ENCODE measurements at regions not wholly inside any gene's neighbourhood (a gene's known extent, or its start where the extent isn't known, plus 50 kb on each side); places are given as distances from the start of the nearest gene placed in this dataset.

DNA sequence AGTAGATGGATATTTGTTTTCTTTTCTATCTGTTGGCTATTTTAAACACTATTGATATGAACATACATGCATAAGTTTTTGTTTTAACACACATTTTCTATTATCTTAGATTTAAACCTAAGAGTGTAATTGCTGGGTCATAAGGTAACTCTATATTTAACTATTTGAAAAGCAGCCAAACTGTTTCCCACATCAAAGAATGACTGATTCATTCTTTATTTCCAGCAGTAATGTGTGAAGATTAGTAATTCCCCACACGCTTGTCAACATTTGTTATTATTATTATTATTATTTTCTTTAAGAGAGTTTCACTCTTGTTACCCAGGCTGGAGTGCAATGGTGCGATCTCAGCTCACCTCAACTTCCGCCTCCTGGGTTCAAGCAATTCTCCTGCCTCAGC is 1495.8 kb downstream of the EFNA5 start:
- no peak for DNase-seq (ENCODE audit: low read depth, low spot score)
- TF ChIP-seq, protein P1, sequence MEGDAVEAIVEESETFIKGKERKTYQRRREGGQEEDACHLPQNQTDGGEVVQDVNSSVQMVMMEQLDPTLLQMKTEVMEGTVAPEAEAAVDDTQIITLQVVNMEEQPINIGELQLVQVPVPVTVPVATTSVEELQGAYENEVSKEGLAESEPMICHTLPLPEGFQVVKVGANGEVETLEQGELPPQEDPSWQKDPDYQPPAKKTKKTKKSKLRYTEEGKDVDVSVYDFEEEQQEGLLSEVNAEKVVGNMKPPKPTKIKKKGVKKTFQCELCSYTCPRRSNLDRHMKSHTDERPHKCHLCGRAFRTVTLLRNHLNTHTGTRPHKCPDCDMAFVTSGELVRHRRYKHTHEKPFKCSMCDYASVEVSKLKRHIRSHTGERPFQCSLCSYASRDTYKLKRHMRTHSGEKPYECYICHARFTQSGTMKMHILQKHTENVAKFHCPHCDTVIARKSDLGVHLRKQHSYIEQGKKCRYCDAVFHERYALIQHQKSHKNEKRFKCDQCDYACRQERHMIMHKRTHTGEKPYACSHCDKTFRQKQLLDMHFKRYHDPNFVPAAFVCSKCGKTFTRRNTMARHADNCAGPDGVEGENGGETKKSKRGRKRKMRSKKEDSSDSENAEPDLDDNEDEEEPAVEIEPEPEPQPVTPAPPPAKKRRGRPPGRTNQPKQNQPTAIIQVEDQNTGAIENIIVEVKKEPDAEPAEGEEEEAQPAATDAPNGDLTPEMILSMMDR (IDR thresholded peaks at IDR 0.05; ENCODE audit: low read depth, low read length), result no peak
- in situ Hi-C loops (cut with HindIII; ENCODE audit: low sequenced_read_pairs), result no loop called here
- no peak overlapping the region for H3K4me3 ChIP-seq (ENCODE audit: low read depth, low read length)

DNA sequence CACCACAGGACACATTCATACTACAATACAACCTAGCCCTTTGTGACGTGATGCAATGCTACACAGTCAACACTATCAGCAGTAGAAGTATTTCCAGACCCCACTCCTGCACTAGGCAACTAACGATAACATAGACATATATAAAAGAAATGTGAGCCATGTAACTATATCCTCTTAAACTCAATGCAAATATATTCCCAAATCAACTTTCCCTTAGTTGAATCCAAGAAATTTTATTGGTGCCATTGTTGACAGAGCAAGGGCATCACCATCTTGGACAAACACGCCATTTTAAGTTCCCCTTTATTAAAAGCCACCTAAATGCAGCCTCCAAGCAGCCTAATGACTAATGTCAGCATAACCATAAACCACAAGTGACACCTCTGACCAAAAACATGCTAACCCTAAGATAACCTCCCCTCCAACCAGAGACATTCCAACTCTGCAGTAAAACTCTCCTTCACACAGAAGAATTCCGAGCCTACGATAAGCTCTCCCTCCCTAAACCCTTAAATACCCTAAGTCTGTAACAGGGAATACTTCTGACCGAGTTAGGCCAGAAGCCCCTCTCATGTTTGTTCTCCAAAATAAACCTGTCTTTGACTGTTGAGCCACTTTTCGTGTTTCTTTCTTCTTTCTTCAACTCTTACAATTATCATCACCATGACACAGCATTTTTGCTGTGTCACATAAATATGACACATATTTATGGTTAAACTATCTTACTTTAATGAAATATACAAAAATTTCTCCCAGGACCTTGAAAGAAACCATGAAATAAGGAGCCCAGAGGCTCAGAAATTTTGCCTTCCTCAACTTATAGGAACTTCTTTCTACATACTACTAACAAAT is 1497.8 kb downstream of the EFNA5 start:
- in situ Hi-C loops (cut with HindIII; ENCODE audit: low sequenced_read_pairs), result no loop called here
- peak; percentile 14 for DNase-seq (ENCODE audit: low read depth, low spot score)

DNA sequence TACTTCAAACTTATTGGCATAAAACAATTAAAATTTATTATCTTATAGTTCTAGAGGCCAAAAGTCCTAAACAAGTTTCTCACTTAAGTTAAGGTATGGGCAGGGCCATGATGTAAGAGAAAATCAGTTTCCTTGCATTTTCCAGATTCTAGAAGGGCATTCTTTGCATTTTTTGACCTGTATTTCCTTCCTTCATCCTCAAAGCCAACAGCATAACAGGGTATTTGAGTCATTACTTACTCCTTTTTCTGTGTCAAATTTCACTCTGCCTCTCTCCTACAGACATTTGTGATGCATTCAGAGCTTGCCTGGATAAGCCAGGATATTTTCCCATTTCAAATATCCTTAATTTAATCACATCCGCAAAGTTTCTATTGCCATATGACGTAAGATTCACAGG is 1499.0 kb downstream of the EFNA5 start:
- peak; percentile 39 for DNase-seq (ENCODE audit: low read depth, low spot score)
- in situ Hi-C loops (cut with HindIII; ENCODE audit: low sequenced_read_pairs), result no loop called here
- TF ChIP-seq, protein P1 (IDR thresholded peaks at IDR 0.05; ENCODE audit: low read depth, low read length), result no peak
- H3K4me3 ChIP-seq (ENCODE audit: low read depth, low read length), result no peak overlapping the region

More for the DNA sequence above, 1497.8 kb downstream of the EFNA5 start:
- TF ChIP-seq, protein P1 (IDR thresholded peaks at IDR 0.05; ENCODE audit: low read depth, low read length), result no peak
- H3K4me3 ChIP-seq (ENCODE audit: low read depth, low read length), result no peak overlapping the region

DNA sequence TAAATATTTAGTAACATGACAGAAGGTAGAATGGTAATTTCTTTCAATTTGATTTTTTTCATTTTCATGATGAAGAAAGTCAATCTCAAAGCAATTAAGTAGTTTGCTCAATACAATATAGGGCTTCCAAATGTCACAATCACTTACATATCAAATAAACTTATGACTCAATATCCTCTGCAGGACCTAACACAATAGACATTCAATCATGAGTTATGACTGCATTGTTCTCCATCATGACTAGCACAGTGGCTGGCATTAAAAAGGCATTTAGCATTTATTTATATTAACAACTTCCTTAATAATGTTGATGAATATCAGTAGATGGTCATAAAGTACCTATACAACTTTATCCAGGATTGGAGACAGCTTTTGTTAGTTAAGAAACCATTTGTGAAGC is 1499.6 kb downstream of the EFNA5 start:
- in situ Hi-C loops (cut with HindIII; ENCODE audit: low sequenced_read_pairs), result no loop called here

DNA sequence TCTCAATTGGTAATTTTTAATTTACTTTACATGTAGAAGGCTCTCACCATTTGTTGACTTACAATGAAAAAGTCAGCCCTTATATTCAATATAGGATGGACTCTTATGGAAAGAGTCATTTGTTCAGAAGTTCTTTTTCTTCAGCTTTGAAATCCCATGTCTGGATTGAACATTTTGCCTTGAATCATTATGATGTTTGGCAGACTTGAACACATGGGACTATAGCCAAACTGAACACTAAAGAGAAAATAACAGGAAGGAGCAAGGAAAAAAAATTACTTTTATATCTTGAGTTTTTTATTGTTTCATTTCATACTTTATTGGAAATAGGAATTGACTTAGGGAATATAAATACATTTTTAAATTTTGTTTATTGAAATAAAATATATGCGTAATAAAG is 1503.0 kb downstream of the EFNA5 start:
- in situ Hi-C loops (cut with HindIII; ENCODE audit: low sequenced_read_pairs), result no loop called here
- peak; percentile 16 for DNase-seq (ENCODE audit: low read depth, low spot score)
- no peak overlapping the region for H3K4me3 ChIP-seq (ENCODE audit: low read depth, low read length)
- TF ChIP-seq, protein P1 (IDR thresholded peaks at IDR 0.05; ENCODE audit: low read depth, low read length), result no peak

More for the DNA sequence above, 1499.6 kb downstream of the EFNA5 start:
- TF ChIP-seq, protein P1 (IDR thresholded peaks at IDR 0.05; ENCODE audit: low read depth, low read length), result no peak
- no peak for DNase-seq (ENCODE audit: low read depth, low spot score)
- H3K4me3 ChIP-seq (ENCODE audit: low read depth, low read length), result no peak overlapping the region

DNA sequence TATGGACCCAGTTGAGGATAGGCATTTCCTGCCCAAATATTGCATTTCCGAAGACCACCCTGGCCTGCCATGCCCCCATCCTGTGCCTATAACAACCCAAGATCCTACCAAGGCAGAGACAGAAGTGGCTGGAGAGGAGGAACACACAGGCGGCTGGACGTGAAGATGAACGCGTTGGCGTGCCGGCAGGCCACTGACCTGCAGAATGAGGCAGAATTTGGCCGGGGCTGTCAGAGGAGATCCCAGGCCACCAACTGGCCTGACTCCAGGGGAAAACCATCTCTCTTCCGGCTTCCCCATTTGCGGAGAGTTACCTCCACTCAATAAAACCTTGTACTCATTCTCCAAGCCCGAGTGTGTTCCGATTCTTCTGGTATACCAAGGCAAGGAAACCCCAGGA is 1507.5 kb downstream of the EFNA5 start:
- no peak overlapping the region for H3K4me3 ChIP-seq (ENCODE audit: low read depth, low read length)
- DNase-seq (ENCODE audit: low read depth, low spot score), result no peak

More for the DNA sequence above, 1507.5 kb downstream of the EFNA5 start:
- TF ChIP-seq, protein P1 (IDR thresholded peaks at IDR 0.05; ENCODE audit: low read depth, low read length), result no peak
- in situ Hi-C loops (cut with HindIII; ENCODE audit: low sequenced_read_pairs), result no loop called here
